PC-3 (cell line): ENCODE measurements at regions not wholly inside any gene's neighbourhood (a gene's known extent, or its start where the extent isn't known, plus 50 kb on each side); places are given as distances from the start of the nearest gene placed in this dataset.

Experiments used
- ATAC-seq: fragments of 200-7000 bp; cut with Tn5 transposase; 2 replicates; pipeline ENCODE4 v1.9.1; 2020; ENCODE audit warnings: mild to moderate bottlenecking, moderate library complexity
- BruUV-seq: library from RNA; stranded (reverse); fragments of 400-500 nt; replicated peaks from 2 replicates; lab custom pipeline; 2021; lab: Mats Ljungman, UMichigan
- CTCF ChIA-PET: fragments of 300-600 bp; sonication (Branson Sonifier 250); formaldehyde crosslinking; loops from one replicate; lab custom pipeline; 2022; ENCODE audit warnings: antibody characterized with exemption; lab: Charles Lee
- POLR2A ChIA-PET: fragments of 300-600 bp; sonication (Branson Sonifier 250); formaldehyde crosslinking; loops from one replicate; lab custom pipeline; 2022; ENCODE audit warnings: antibody characterized with exemption; ENCODE audit not compliant: unreplicated experiment; lab: Charles Lee
- DNase-seq: peaks from one replicate; pipeline ENCODE4 v3.0.0-alpha.2; 2015
- H2AFZ ChIP-seq: fragments of 300-600 bp; sonication (generic); 2 replicates; pipeline ENCODE4 v1.6.0; 2016; ENCODE audit warnings: antibody characterized with exemption, low read length
- H3F3A ChIP-seq: fragments of 300-600 bp; sonication (generic); one replicate; pipeline ENCODE4 v1.6.0; 2017; ENCODE audit warnings: antibody characterized with exemption, low read length, control low read depth, mild to moderate bottlenecking; ENCODE audit not compliant: unreplicated experiment
- H3K27ac ChIP-seq: fragments of 300-600 bp; sonication (generic); 2 replicates; pipeline ENCODE4 v1.5.1; 2016; ENCODE audit warnings: mild to moderate bottlenecking, low read length
- H3K27me3 ChIP-seq: fragments of 300-600 bp; sonication (generic); 2 replicates; pipeline ENCODE4 v1.6.1; 2016; ENCODE audit warnings: low read length, mixed read lengths
- H3K36me3 ChIP-seq: fragments of 300-600 bp; sonication (generic); 2 replicates; pipeline ENCODE4 v1.6.1; 2016; ENCODE audit warnings: low read depth, mixed run types, low read length, mixed read lengths
- H3K4me1 ChIP-seq: fragments of 300-600 bp; sonication (generic); 2 replicates; pipeline ENCODE4 v1.5.1; 2016; ENCODE audit warnings: low read length; ENCODE audit not compliant: insufficient read depth
- H3K4me2 ChIP-seq: fragments of 300-600 bp; sonication (generic); 2 replicates; pipeline ENCODE4 v1.6.0; 2016; ENCODE audit warnings: low read length
- H3K4me3 ChIP-seq: fragments of 300-600 bp; sonication (generic); 2 replicates; pipeline ENCODE4 v1.5.1; 2016; ENCODE audit warnings: mild to moderate bottlenecking, low read length, mixed read lengths
- H3K79me2 ChIP-seq: fragments of 300-600 bp; sonication (generic); 2 replicates; pipeline ENCODE4 v1.6.1; 2017; ENCODE audit warnings: low read length, mixed read lengths
- H3K9ac ChIP-seq: fragments of 300-600 bp; sonication (generic); 2 replicates; pipeline ENCODE4 v1.6.0; 2016; ENCODE audit warnings: mild to moderate bottlenecking, low read length
- H3K9me2 ChIP-seq: fragments of 300-600 bp; sonication (generic); replicated peaks from 2 replicates; pipeline ENCODE4 v1.6.1; 2016; ENCODE audit warnings: mixed run types, low read length, mixed read lengths
- H3K9me3 ChIP-seq: fragments of 300-600 bp; sonication (generic); 2 replicates; pipeline ENCODE4 v1.6.1; 2016; ENCODE audit warnings: low read length, mixed read lengths
- H4K20me1 ChIP-seq: fragments of 300-600 bp; sonication (generic); 2 replicates; pipeline ENCODE4 v1.6.1; 2016; ENCODE audit warnings: low read length, mixed read lengths
- CTCF ChIP-seq: fragments of 300-600 bp; sonication (generic); conservative IDR thresholded peaks from 2 replicates; pipeline ENCODE4 v1.5.1; 2017; ENCODE audit warnings: antibody characterized with exemption, low read depth, mild to moderate bottlenecking, low read length
- EZH2 ChIP-seq: fragments of 300-600 bp; sonication (generic); IDR thresholded peaks from one replicate; pipeline ENCODE4 v1.6.1; 2017; ENCODE audit warnings: antibody characterized with exemption, mild to moderate bottlenecking, low read length; ENCODE audit not compliant: unreplicated experiment
- EZH2phosphoT487 ChIP-seq: fragments of 300-600 bp; sonication (generic); IDR thresholded peaks from 2 replicates; pipeline ENCODE4 v1.6.1; 2018; ENCODE audit warnings: mild to moderate bottlenecking, antibody characterized with exemption, low read length, borderline replicate concordance
- intact Hi-C: fragments of 100-400 bp; cut with micrococcal nuclease; formaldehyde crosslinking; loops from 2 replicates; pipeline ENCODE4 v1.9.0; 2023

DNA sequence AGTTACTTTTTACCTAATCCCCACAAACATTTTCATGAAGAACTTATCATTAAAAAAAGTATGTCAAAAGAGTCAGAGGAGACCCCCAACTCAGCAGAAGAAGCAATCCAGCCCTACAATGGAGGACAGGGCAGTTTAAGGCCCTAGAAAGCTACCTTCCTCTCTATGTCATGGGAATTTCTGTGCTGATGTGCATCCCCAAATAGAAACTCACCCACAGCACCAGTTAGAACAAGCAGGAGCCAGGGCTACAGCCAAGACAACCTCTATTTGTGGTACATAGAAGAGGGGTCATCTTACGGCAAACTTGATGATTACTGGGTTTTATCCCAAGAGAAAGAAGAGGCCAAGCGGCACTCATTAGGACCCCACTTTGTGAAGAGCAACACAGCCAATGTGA is 160.9 kb upstream of the CCDC150 start:
- Histone ChIP-seq H3K79me2 (no peaks in the 10 kb centered on the region), H3K9ac (no peak overlapping the region), H3K4me2 (no peak overlapping the region), H3F3A (no peaks in the 10 kb centered on the region), H3K27me3 (peaks cover 3% of the 10 kb centered on the region; the same call in 1 of the 2 replicates), H4K20me1 (no peaks in the 10 kb centered on the region), H3K36me3 (no peaks in the 10 kb centered on the region), H3K27ac (no peak overlapping the region), H3K9me3 (no peaks in the 10 kb centered on the region), H3K4me3 (no peak overlapping the region), H2AFZ (no peak overlapping the region), H3K4me1 (no peaks in the 10 kb centered on the region), H3K9me2 (no peaks in the 10 kb centered on the region)
- no TSS peak for BruUV-seq
- TF ChIP-seq CTCF (no peak), EZH2phosphoT487 (no peak), EZH2 (no peak)
- POLR2A ChIA-PET: no interaction called here
- DNase-seq (no peak), ATAC-seq (no peak)
- CTCF ChIA-PET: no interaction called here
- intact Hi-C loops: no loop called here

- no TSS peak for BruUV-seq
- Histone ChIP-seq H3K4me1 (no peaks in the 10 kb centered on the region), H3K9me2 (no peaks in the 10 kb centered on the region), H3K27ac (no peak overlapping the region), H3K36me3 (no peaks in the 10 kb centered on the region), H4K20me1 (no peaks in the 10 kb centered on the region), H3K9ac (no peak overlapping the region), H2AFZ (no peak overlapping the region), H3K79me2 (no peaks in the 10 kb centered on the region), H3K27me3 (peaks cover 4% of the 10 kb centered on the region; the same call in 1 of the 2 replicates), H3K4me2 (no peak overlapping the region), H3K4me3 (no peak overlapping the region), H3K9me3 (no peaks in the 10 kb centered on the region), H3F3A (no peaks in the 10 kb centered on the region)
- ATAC-seq: no peak
- intact Hi-C loops: no loop called here
- POLR2A ChIA-PET: no interaction called here
- TF ChIP-seq EZH2phosphoT487: no peak
- TF ChIP-seq CTCF: no peak
- no peak for DNase-seq
- CTCF ChIA-PET: no interaction called here
These were observed 160.2 kb upstream of the CCDC150 start for GRCh38 chr2:196479350-196479749.

DNA sequence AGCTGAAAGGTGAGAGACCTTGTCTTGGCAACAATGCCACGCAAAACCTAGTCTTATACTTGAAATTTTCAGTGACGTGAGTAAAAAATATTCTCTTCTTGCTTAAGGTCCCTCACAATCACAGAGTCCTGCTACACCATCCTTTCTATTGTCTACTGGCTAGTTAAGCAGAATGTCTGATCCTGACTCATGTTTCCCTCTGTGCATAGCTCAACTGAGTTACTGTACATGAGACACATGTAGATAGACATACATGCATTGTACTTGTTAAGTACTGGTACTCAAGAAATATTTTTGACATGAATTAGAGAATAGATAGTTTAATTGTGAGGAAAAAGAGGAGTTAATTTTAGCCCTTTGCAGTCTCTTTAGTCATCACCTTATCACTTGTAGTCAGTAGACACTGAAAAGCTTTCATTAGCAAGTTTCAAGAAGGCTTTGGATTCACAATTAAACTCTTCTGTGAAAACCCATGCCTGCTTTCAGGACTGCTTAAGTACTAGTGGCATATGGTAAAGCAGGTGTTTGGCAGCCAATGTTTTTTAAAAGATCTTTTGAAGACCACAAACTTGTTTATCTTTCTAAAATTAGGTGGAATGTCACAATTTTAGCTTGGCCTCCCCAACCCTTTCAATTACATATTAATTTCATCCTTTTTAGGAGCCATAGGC is 158.7 kb upstream of the CCDC150 start:
- ChIA-PET CTCF (interaction anchor here (0.6 kb wide), 1 partner anchor 27 kb away, joined by 3 read pairs; no protein-coding TSS in a partner anchor), POLR2A (interaction anchor here (0.6 kb wide), 1 partner anchor 74 kb away, joined by 3 read pairs; no protein-coding TSS in a partner anchor)
- peaks cover 4% of the 10 kb centered on the region; the same call in 1 of the 2 replicates for H3K27me3 ChIP-seq
- no peaks in the 10 kb centered on the region for H3F3A ChIP-seq
- no peak overlapping the region for H3K4me3 ChIP-seq
- H3K79me2 ChIP-seq: no peaks in the 10 kb centered on the region
- H2AFZ ChIP-seq: no peak overlapping the region
- BruUV-seq: no TSS peak
- ATAC-seq (no peak), DNase-seq (no peak)
- TF ChIP-seq EZH2 (no peak), EZH2phosphoT487 (no peak), CTCF (no peak)
- H4K20me1 ChIP-seq: no peaks in the 10 kb centered on the region
- no peak overlapping the region for H3K4me2 ChIP-seq
- no peak overlapping the region for H3K27ac ChIP-seq
- no peaks in the 10 kb centered on the region for H3K9me3 ChIP-seq
- intact Hi-C loops: no loop called here
- H3K9me2 ChIP-seq: no peaks in the 10 kb centered on the region
- H3K9ac ChIP-seq: no peak overlapping the region
- H3K4me1 ChIP-seq: no peaks in the 10 kb centered on the region
- H3K36me3 ChIP-seq: no peaks in the 10 kb centered on the region
